SK-N-SH (cell line): ENCODE measurements at regions not wholly inside any gene's neighbourhood (a gene's known extent, or its start where the extent isn't known, plus 50 kb on each side); places are given as distances from the start of the nearest gene placed in this dataset.

Experiments
- CTCF ChIA-PET: fragments of 300-600, 350-600 bp; formaldehyde crosslinking; extraction: SDS; loops from one replicate; lab custom pipeline; 2021; lab: Yijun Ruan, JAX
- POLR2A ChIA-PET: fragments of 350-600 bp; sonication (Branson Sonifier 250); formaldehyde crosslinking; extraction: SDS; loops from one replicate; lab custom pipeline; 2020; ENCODE audit warnings: antibody characterized with exemption, inconsistent platforms; lab: Yijun Ruan, JAX
- DNase-seq: peaks from one replicate; pipeline ENCODE4 v3.0.0; 2012
- H2AFZ ChIP-seq: fragments of 200-600 bp; sonication (generic); 2 replicates; pipeline ENCODE4 v1.8.1; 2016; ENCODE audit warnings: antibody characterized with exemption, mild to moderate bottlenecking, low read depth
- H3F3A ChIP-seq: fragments of 200-600 bp; sonication (generic); replicated peaks from 2 replicates; pipeline ENCODE3; 2016; ENCODE audit warnings: antibody characterized with exemption, mild to moderate bottlenecking; ENCODE audit not compliant: insufficient read depth
- H3K27ac ChIP-seq, 2 experiments: fragments of 200-500 bp in 1 of 2; fragments of 200-600 bp in 1 of 2; sonication (Bioruptor generic) in 1 of 2; sonication (generic), shearing (Covaris generic) in 1 of 2; 2 replicates each; pipeline versions ENCODE4 v1.5.1 to v1.6.1; 2014 to 2016; ENCODE audit warnings: low read depth in 2 of 2, inconsistent platforms in 1 of 2, low read length in 1 of 2, mild to moderate bottlenecking in 1 of 2, mixed read lengths in 1 of 2
- H3K27me3 ChIP-seq: fragments of 200-600 bp; sonication (generic), shearing (Covaris generic); 2 replicates; pipeline ENCODE4 v1.6.1; 2016; ENCODE audit warnings: mixed run types; ENCODE audit not compliant: insufficient read depth
- H3K36me3 ChIP-seq, 2 experiments: fragments of 200-500 bp in 1 of 2; fragments of 200-600 bp in 1 of 2; sonication (Bioruptor generic) in 1 of 2; sonication (generic) in 1 of 2; replicated peaks in 1 of 2; 2 replicates each; pipeline versions ENCODE3 to v1.5.1; 2014 to 2016; ENCODE audit warnings: low read length in 1 of 2, mild to moderate bottlenecking in 1 of 2; ENCODE audit not compliant: insufficient read depth in 2 of 2, control insufficient read depth in 1 of 2
- H3K4me1 ChIP-seq, 2 experiments: fragments of 200-500 bp in 1 of 2; fragments of 200-600 bp in 1 of 2; sonication (Bioruptor generic) in 1 of 2; sonication (generic), shearing (Covaris generic) in 1 of 2; 2 replicates each; pipeline versions ENCODE4 v1.5.1 to v1.6.1; 2014 to 2016; ENCODE audit warnings: low read depth in 1 of 2, low read length in 1 of 2, mixed run types in 1 of 2; ENCODE audit not compliant: insufficient read depth in 2 of 2, control insufficient read depth in 1 of 2
- H3K4me2 ChIP-seq: fragments of 200-600 bp; sonication (generic), shearing (Covaris generic); 2 replicates; pipeline ENCODE4 v1.6.1; 2017; ENCODE audit warnings: mixed run types
- H3K4me3 ChIP-seq, 2 experiments: fragments of 200-500 bp in 1 of 2; fragments of 200-600 bp in 1 of 2; sonication (Bioruptor generic) in 1 of 2; sonication (generic), shearing (Covaris generic) in 1 of 2; 2 replicates each; pipeline versions ENCODE4 v1.5.1 to v1.8.1; 2014 to 2016; ENCODE audit warnings: low read depth in 2 of 2, inconsistent platforms in 1 of 2, low read length in 1 of 2, mild to moderate bottlenecking in 1 of 2, mixed read lengths in 1 of 2, moderate library complexity in 1 of 2
- H3K79me2 ChIP-seq: fragments of 200-600 bp; sonication (generic); 2 replicates; pipeline ENCODE4 v1.8.1; 2017; ENCODE audit warnings: mild to moderate bottlenecking; ENCODE audit not compliant: insufficient read depth
- H3K9ac ChIP-seq: fragments of 200-600 bp; sonication (generic); 2 replicates; pipeline ENCODE4 v1.6.1; 2017; ENCODE audit warnings: mixed run types
- H3K9me2 ChIP-seq: fragments of 200-600 bp; sonication (generic); 2 replicates; pipeline ENCODE4 v1.6.1; 2017; ENCODE audit warnings: mixed run types
- H3K9me3 ChIP-seq: fragments of 200-600 bp; sonication (generic); 2 replicates; pipeline ENCODE4 v1.6.1; 2017; ENCODE audit warnings: mixed run types, mild to moderate bottlenecking, moderate library complexity
- H4K20me1 ChIP-seq: fragments of 200-600 bp; sonication (generic); 2 replicates; pipeline ENCODE4 v1.6.1; 2017; ENCODE audit warnings: mild to moderate bottlenecking, mixed run types; ENCODE audit not compliant: insufficient read depth
- EZH2phosphoT487 ChIP-seq: fragments of 200-600 bp; sonication (generic); IDR thresholded peaks from 2 replicates; pipeline ENCODE4 v1.6.1; 2017; ENCODE audit warnings: low read depth, mixed run types, mild to moderate bottlenecking, antibody characterized with exemption, moderate library complexity, borderline replicate concordance
- FOSL2 ChIP-seq: IDR thresholded peaks from 2 replicates; pipeline ENCODE4 v1.4.0; 2012; ENCODE audit warnings: low read depth, mild to moderate bottlenecking, moderate library complexity, borderline replicate concordance
- FOXJ3 ChIP-seq: sonication (generic); formaldehyde crosslinking; IDR thresholded peaks from 2 replicates; pipeline ENCODE4 v1.5.1; 2020; ENCODE audit warnings: mild to moderate bottlenecking, missing genetic modification reagents
- GATA2 ChIP-seq: sonication (generic); formaldehyde crosslinking; IDR thresholded peaks from 2 replicates; pipeline ENCODE4 v1.5.0; 2020; ENCODE audit warnings: mild to moderate bottlenecking, missing genetic modification reagents
- NRF1 ChIP-seq: IDR thresholded peaks from 2 replicates; pipeline ENCODE4 v1.6.1; 2012; ENCODE audit warnings: low read depth, mild to moderate bottlenecking, low read length
- RCOR1 ChIP-seq: fragments of 150-350 bp; IDR thresholded peaks from 2 replicates; pipeline ENCODE4 v1.6.1; 2017; ENCODE audit warnings: antibody characterized with exemption, low read length
- RFX5 ChIP-seq: IDR thresholded peaks from 2 replicates; pipeline ENCODE4 v1.6.1; 2012; ENCODE audit warnings: mild to moderate bottlenecking, improper control_type of control experiment, low read length
- SIN3A ChIP-seq: IDR thresholded peaks from 2 replicates; pipeline ENCODE4 v1.6.1; 2012; ENCODE audit warnings: low read depth, mild to moderate bottlenecking, low read length, moderate library complexity, borderline replicate concordance
- SMC3 ChIP-seq: IDR thresholded peaks from 2 replicates; pipeline ENCODE4 v1.6.1; 2012; ENCODE audit warnings: low read depth, low read length, improper control_type of control experiment
- WGBS: methylation state at CpG from one replicate; pipeline ENCODE4 v1.1.6; 2017; ENCODE audit warnings: low lambda C conversion rate; 5-methylcytosine and 5-hydroxymethylcytosine counted together
- TF ChIP-seq, protein P1 (sequence below): IDR thresholded peaks from 2 replicates; pipeline ENCODE4 v1.6.1; 2012; ENCODE audit warnings: mild to moderate bottlenecking, low read depth, low read length, moderate library complexity
- TF ChIP-seq, protein P2 (sequence below): fragments of 150-350 bp; IDR thresholded peaks from 2 replicates; pipeline ENCODE4 v1.6.1; 2016; ENCODE audit warnings: mild to moderate bottlenecking, low read depth, low read length
- TF ChIP-seq, protein P3 (sequence below): IDR thresholded peaks from 2 replicates; pipeline ENCODE4 v1.4.0; 2012; ENCODE audit warnings: low read depth
- TF ChIP-seq, protein P4 (sequence below): IDR thresholded peaks from 2 replicates; pipeline ENCODE4 v1.4.0; 2012; ENCODE audit warnings: low read depth, borderline replicate concordance

DNA sequence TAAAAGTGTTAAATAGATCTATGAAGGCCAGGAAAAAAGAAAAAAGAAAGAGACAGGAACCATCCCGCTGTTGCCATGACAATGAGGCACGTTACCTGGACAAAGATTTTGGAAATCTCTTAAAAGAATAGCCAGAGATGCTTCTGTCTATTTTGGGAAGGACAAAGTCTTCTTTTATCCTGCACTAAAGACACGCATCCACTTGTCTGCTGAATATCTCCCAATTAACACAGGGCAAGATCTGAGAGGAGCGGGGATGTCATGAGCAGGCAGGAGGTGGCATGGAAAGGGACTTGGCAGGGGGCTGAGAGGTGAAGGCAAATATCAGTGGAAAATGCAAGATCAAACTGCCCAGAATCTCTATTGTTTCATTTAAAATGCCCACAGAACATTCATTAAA, 153.8 kb upstream of the BLID start:
- 87% methylated on average over 4 of the region's 4 CpGs for WGBS

More for the DNA sequence above, 153.8 kb upstream of the BLID start:
- CTCF ChIA-PET = interaction anchor here (0.9 to 1.9 kb wide), 3 partner anchors 8 to 236 kb away, joined by 3 to 6 read pairs (median 3); no protein-coding TSS in a partner anchor
- Histone ChIP-seq H3K4me3 (no peak overlapping the region), H3K9me2 (no peaks in the 10 kb centered on the region), H3K9me3 (no peaks in the 10 kb centered on the region), H3K79me2 (no peaks in the 10 kb centered on the region), H3F3A (no peaks in the 10 kb centered on the region), H3K4me2 (no peak overlapping the region), H3K27me3 (no peaks in the 10 kb centered on the region), H2AFZ (no peak overlapping the region), H3K9ac (no peak overlapping the region), H4K20me1 (no peaks in the 10 kb centered on the region), H3K36me3 (no peaks in the 10 kb centered on the region), H3K4me1 (peaks cover 7 to 14% of the 10 kb centered on the region in 2 experiments; a peak in 3 of 4 replicates), H3K27ac (no peak overlapping the region)
- DNase-seq = no peak
- POLR2A ChIA-PET = no interaction called here
- no peak for TF ChIP-seq SMC3
- TF ChIP-seq, protein P1, sequence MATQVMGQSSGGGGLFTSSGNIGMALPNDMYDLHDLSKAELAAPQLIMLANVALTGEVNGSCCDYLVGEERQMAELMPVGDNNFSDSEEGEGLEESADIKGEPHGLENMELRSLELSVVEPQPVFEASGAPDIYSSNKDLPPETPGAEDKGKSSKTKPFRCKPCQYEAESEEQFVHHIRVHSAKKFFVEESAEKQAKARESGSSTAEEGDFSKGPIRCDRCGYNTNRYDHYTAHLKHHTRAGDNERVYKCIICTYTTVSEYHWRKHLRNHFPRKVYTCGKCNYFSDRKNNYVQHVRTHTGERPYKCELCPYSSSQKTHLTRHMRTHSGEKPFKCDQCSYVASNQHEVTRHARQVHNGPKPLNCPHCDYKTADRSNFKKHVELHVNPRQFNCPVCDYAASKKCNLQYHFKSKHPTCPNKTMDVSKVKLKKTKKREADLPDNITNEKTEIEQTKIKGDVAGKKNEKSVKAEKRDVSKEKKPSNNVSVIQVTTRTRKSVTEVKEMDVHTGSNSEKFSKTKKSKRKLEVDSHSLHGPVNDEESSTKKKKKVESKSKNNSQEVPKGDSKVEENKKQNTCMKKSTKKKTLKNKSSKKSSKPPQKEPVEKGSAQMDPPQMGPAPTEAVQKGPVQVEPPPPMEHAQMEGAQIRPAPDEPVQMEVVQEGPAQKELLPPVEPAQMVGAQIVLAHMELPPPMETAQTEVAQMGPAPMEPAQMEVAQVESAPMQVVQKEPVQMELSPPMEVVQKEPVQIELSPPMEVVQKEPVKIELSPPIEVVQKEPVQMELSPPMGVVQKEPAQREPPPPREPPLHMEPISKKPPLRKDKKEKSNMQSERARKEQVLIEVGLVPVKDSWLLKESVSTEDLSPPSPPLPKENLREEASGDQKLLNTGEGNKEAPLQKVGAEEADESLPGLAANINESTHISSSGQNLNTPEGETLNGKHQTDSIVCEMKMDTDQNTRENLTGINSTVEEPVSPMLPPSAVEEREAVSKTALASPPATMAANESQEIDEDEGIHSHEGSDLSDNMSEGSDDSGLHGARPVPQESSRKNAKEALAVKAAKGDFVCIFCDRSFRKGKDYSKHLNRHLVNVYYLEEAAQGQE = no peak
- TF ChIP-seq, protein P2, sequence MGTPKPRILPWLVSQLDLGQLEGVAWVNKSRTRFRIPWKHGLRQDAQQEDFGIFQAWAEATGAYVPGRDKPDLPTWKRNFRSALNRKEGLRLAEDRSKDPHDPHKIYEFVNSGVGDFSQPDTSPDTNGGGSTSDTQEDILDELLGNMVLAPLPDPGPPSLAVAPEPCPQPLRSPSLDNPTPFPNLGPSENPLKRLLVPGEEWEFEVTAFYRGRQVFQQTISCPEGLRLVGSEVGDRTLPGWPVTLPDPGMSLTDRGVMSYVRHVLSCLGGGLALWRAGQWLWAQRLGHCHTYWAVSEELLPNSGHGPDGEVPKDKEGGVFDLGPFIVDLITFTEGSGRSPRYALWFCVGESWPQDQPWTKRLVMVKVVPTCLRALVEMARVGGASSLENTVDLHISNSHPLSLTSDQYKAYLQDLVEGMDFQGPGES = no peak
- no peak for TF ChIP-seq FOSL2
- TF ChIP-seq RCOR1 = no peak
- no peak for TF ChIP-seq FOXJ3 (CRISPR knock-in tag)
- no peak for TF ChIP-seq NRF1
- no peak for TF ChIP-seq GATA2 (CRISPR knock-in tag)
- TF ChIP-seq EZH2phosphoT487 = no peak
- TF ChIP-seq, protein P3, sequence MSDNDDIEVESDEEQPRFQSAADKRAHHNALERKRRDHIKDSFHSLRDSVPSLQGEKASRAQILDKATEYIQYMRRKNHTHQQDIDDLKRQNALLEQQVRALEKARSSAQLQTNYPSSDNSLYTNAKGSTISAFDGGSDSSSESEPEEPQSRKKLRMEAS = no peak
- TF ChIP-seq, protein P4, sequence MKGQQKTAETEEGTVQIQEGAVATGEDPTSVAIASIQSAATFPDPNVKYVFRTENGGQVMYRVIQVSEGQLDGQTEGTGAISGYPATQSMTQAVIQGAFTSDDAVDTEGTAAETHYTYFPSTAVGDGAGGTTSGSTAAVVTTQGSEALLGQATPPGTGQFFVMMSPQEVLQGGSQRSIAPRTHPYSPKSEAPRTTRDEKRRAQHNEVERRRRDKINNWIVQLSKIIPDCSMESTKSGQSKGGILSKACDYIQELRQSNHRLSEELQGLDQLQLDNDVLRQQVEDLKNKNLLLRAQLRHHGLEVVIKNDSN = no peak
- no peak for TF ChIP-seq RFX5
- no peak for TF ChIP-seq SIN3A
